ENCODE measurements at regions not wholly inside any gene's neighbourhood (a gene's known extent, or its start where the extent isn't known, plus 50 kb on each side); places are given as distances from the start of the nearest gene placed in this dataset.
"Not testable (repeated sequence)": the region's sequence is repeated elsewhere in the genome, so short reads cannot be mapped to it uniquely, and the experiment has no call there.

- ChIA-PET CTCF (no interaction called here), POLR2A (no interaction called here)
- intact Hi-C loops (cut with micrococcal nuclease) = loop anchor here (5.0 to 10.0 kb wide), 3 partner anchors 928 to 1460 kb away; no protein-coding TSS in a partner anchor
- Mint-ChIP-seq H3K4me1 (ENCODE audit: low read depth) (peaks cover 5% of the 10 kb centered on the region), H3K27me3 (peaks cover 17% of the 10 kb centered on the region), H3K36me3 (no peaks in the 10 kb centered on the region), H3K4me3 (no peak overlapping the region), H3K9me3 (no peaks in the 10 kb centered on the region), H3K27ac (no peak overlapping the region)
- no peak for DNase-seq
These were observed 267.1 kb downstream of the TBC1D4 start for GRCh38 chr13:75214846-75215245.

GRCh38 chr13:75202981-75203380 lies 279.0 kb downstream of the TBC1D4 start:
- Mint-ChIP-seq H3K9me3 (peaks cover 9% of the 10 kb centered on the region), H3K4me1 (ENCODE audit: low read depth) (no peaks in the 10 kb centered on the region), H3K4me3 (no peak overlapping the region), H3K27me3 (peaks cover 2% of the 10 kb centered on the region), H3K36me3 (no peaks in the 10 kb centered on the region), H3K27ac (no peak overlapping the region)
- ChIA-PET CTCF (interaction anchor here (0.8 to 1.3 kb wide), 2 partner anchors 16 to 124 kb away, joined by 3 to 7 read pairs; no protein-coding TSS in a partner anchor), POLR2A (no interaction called here)
- DNase-seq = no peak
- intact Hi-C loops (cut with micrococcal nuclease) = no loop called here

DNA sequence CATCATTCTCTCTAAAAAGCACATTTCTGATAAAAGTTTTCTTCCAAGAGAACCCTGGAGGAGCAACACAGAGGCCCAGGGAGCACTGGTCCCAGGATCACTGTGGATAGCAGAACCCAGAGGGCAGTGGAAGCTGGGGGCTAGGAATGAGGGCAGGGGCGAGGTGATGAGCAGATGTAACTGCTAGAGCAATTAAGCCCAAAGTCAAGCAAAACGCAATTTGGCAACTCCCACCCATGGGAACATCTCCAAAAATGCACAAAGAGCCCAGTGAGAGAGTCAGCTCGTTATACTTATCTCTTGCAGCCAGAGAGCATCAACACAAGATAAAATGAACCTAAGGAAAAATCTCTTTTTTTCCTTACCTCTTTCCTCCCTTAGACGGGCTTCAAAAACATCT lies 284.2 kb downstream of the TBC1D4 start:
- CTCF ChIA-PET = no interaction called here
- Mint-ChIP-seq H3K27ac (no peak overlapping the region), H3K27me3 (peaks cover 12% of the 10 kb centered on the region), H3K4me1 (ENCODE audit: low read depth) (no peaks in the 10 kb centered on the region), H3K4me3 (no peak overlapping the region), H3K36me3 (no peaks in the 10 kb centered on the region), H3K9me3 (no peaks in the 10 kb centered on the region)
- no peak for DNase-seq
- POLR2A ChIA-PET = no interaction called here
- intact Hi-C loops (cut with micrococcal nuclease) = no loop called here

GRCh38 chr13:75196147-75196837 lies 285.7 kb downstream of the TBC1D4 start:
- intact Hi-C loops (cut with micrococcal nuclease) = no loop called here
- H3K36me3 Mint-ChIP-seq = no peaks in the 10 kb centered on the region
- no peak overlapping the region for H3K27ac Mint-ChIP-seq
- H3K9me3 Mint-ChIP-seq = no peaks in the 10 kb centered on the region
- CTCF ChIA-PET = no interaction called here
- no peak for DNase-seq
- H3K27me3 Mint-ChIP-seq = peaks cover 12% of the 10 kb centered on the region
- no peaks in the 10 kb centered on the region for H3K4me1 Mint-ChIP-seq (ENCODE audit: low read depth)
- H3K4me3 Mint-ChIP-seq = no peak overlapping the region
- POLR2A ChIA-PET = no interaction called here

DNA sequence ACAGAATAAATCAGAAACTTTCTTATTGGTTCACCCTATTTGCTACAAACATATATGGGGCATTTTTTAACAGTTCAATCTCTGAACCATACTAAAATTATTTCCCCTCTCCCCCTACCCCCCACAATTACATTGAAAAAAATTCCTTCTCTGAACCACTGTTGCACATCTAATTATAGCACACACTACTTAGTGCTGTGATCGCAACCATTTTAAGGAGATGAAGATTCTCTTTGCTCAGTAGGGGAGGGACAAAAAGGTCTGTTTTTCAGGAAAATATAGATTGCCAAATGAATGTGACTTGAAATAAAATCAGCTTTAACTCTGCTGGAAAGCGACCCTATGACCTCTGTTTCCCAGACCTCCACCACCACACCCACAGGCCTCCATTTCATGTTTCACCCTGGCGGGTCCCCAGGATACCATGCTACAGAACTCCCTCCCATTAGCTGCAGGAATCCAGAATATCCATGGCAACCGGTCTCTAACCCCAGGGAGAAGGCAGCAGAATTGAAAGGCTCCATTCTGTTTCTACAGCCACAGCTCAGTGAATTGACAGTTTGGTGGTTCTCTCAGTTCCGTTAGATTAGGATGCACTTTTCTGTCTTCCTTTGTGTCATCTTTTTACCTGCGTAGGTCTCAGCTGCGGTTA lies 286.3 kb downstream of the TBC1D4 start:
- no peaks in the 10 kb centered on the region for H3K36me3 Mint-ChIP-seq
- no peaks in the 10 kb centered on the region for H3K9me3 Mint-ChIP-seq
- ChIA-PET CTCF (no interaction called here), POLR2A (no interaction called here)
- no peak overlapping the region for H3K27ac Mint-ChIP-seq
- H3K4me1 Mint-ChIP-seq (ENCODE audit: low read depth) = no peaks in the 10 kb centered on the region
- intact Hi-C loops (cut with micrococcal nuclease) = no loop called here
- H3K4me3 Mint-ChIP-seq = no peak overlapping the region
- DNase-seq = no peak
- H3K27me3 Mint-ChIP-seq = peaks cover 12% of the 10 kb centered on the region

- ChIA-PET CTCF (no interaction called here), POLR2A (no interaction called here)
- Mint-ChIP-seq H3K27ac (no peak overlapping the region), H3K4me3 (no peak overlapping the region), H3K4me1 (ENCODE audit: low read depth) (no peaks in the 10 kb centered on the region), H3K9me3 (no peaks in the 10 kb centered on the region), H3K36me3 (no peaks in the 10 kb centered on the region), H3K27me3 (peaks cover 12% of the 10 kb centered on the region)
- DNase-seq = no peak
- intact Hi-C loops (cut with micrococcal nuclease) = no loop called here
These were observed 287.1 kb downstream of the TBC1D4 start for GRCh38 chr13:75194717-75195462.

GRCh38 chr13:75186379-75186778 lies 295.6 kb downstream of the TBC1D4 start:
- H3K36me3 Mint-ChIP-seq = no peaks in the 10 kb centered on the region
- no peak for DNase-seq
- ChIA-PET CTCF (no interaction called here), POLR2A (no interaction called here)
- no peaks in the 10 kb centered on the region for H3K4me1 Mint-ChIP-seq (ENCODE audit: low read depth)
- intact Hi-C loops (cut with micrococcal nuclease) = no loop called here
- H3K27ac Mint-ChIP-seq = no peak overlapping the region
- H3K4me3 Mint-ChIP-seq = no peak overlapping the region
- H3K9me3 Mint-ChIP-seq = peaks cover 13% of the 10 kb centered on the region
- peaks cover 8% of the 10 kb centered on the region for H3K27me3 Mint-ChIP-seq

DNA sequence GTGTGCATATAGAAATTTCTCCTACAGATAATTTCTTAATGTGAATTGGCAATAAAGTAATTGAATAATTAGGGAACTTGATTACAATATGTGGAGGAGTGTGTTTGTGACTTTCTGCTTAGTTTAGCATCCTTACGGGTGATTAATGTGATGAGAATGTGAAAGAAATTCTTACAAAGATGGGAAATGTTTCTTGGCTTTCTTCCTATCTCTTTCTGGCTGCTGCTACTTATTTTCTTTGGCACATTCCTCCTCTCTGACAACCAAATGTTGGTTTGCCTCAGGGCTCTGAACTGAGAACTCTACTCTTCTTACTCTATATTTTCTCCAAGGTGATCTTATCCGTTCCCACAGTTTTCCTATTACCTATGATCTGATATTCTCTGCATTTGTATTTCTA lies 300.1 kb downstream of the TBC1D4 start:
- no peak for DNase-seq
- H3K4me3 Mint-ChIP-seq = no peak overlapping the region
- ChIA-PET POLR2A (no interaction called here), CTCF (no interaction called here)
- H3K27me3 Mint-ChIP-seq = peaks cover 15% of the 10 kb centered on the region
- H3K27ac Mint-ChIP-seq = no peak overlapping the region
- H3K4me1 Mint-ChIP-seq (ENCODE audit: low read depth) = no peaks in the 10 kb centered on the region
- H3K36me3 Mint-ChIP-seq = no peaks in the 10 kb centered on the region
- intact Hi-C loops (cut with micrococcal nuclease) = no loop called here
- H3K9me3 Mint-ChIP-seq = peaks cover 15% of the 10 kb centered on the region

- intact Hi-C loops (cut with micrococcal nuclease) = no loop called here
- CTCF ChIA-PET = no interaction called here
- peaks cover 19% of the 10 kb centered on the region for H3K9me3 Mint-ChIP-seq
These were observed 301.0 kb downstream of the TBC1D4 start for GRCh38 chr13:75180805-75181455.

DNA sequence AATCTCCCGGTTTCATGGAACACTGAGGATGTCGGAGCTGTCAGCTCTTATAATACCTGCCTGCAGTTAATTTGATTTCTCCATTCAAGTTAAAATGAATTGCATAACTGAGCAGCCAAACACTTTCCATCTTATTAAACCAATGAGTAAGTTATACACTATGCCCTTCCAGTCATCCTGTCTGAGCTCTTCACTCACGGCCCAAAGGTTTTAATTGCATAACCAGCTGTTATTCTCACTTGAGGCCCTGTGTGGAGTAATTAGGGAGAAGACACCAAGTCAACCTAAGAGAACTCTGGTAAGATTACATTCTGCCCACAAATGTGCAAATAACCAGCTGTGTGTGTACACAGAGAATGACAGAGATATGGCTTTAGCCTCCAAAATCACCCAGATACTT lies 303.5 kb downstream of the TBC1D4 start:
- Mint-ChIP-seq H3K27ac (no peak overlapping the region), H3K4me1 (ENCODE audit: low read depth) (no peaks in the 10 kb centered on the region), H3K27me3 (peaks cover 10% of the 10 kb centered on the region), H3K9me3 (peaks cover 12% of the 10 kb centered on the region), H3K36me3 (no peaks in the 10 kb centered on the region), H3K4me3 (no peak overlapping the region)
- DNase-seq = no peak
- POLR2A ChIA-PET = no interaction called here
- CTCF ChIA-PET = no interaction called here
- intact Hi-C loops (cut with micrococcal nuclease) = no loop called here

More at GRCh38 chr13:75180805-75181455, 301.0 kb downstream of the TBC1D4 start:
- Mint-ChIP-seq H3K4me1 (ENCODE audit: low read depth) (no peaks in the 10 kb centered on the region), H3K36me3 (no peaks in the 10 kb centered on the region), H3K4me3 (no peak overlapping the region), H3K27me3 (peaks cover 15% of the 10 kb centered on the region), H3K27ac (no peak overlapping the region)
- DNase-seq = no peak
- POLR2A ChIA-PET = no interaction called here

- CTCF ChIA-PET = no interaction called here
- no peaks in the 10 kb centered on the region for H3K4me1 Mint-ChIP-seq (ENCODE audit: low read depth)
- POLR2A ChIA-PET = no interaction called here
These were observed 306.4 kb downstream of the TBC1D4 start for GRCh38 chr13:75175575-75175974.

GRCh38 chr13:75175097-75175496 lies 306.9 kb downstream of the TBC1D4 start:
- H3K9me3 Mint-ChIP-seq; DNase-seq; H3K27ac Mint-ChIP-seq; POLR2A ChIA-PET; H3K4me3 Mint-ChIP-seq; H3K4me1 Mint-ChIP-seq (ENCODE audit: low read depth); H3K36me3 Mint-ChIP-seq; CTCF ChIA-PET; intact Hi-C loops (cut with micrococcal nuclease): not testable (repeated sequence)
- H3K27me3 Mint-ChIP-seq = peaks cover 12% of the 10 kb centered on the region

More at GRCh38 chr13:75175575-75175974, 306.4 kb downstream of the TBC1D4 start:
- H3K36me3 Mint-ChIP-seq = no peaks in the 10 kb centered on the region
- H3K27me3 Mint-ChIP-seq = peaks cover 12% of the 10 kb centered on the region
- H3K4me3 Mint-ChIP-seq = no peak overlapping the region
- no peak overlapping the region for H3K27ac Mint-ChIP-seq
- intact Hi-C loops (cut with micrococcal nuclease) = no loop called here
- no peak for DNase-seq
- peaks cover 9% of the 10 kb centered on the region for H3K9me3 Mint-ChIP-seq
